Lung (tissue), 11 donors: ENCODE measurements at regions not wholly inside any gene's neighbourhood (a gene's known extent, or its start where the extent isn't known, plus 50 kb on each side); places are given as distances from the start of the nearest gene placed in this dataset.
"Not testable (repeated sequence)": the region's sequence is repeated elsewhere in the genome, so short reads cannot be mapped to it uniquely, and the experiment has no call there.

Experiments
- ATAC-seq: fragments of 200-7000 bp; cut with Tn5 transposase; one replicate; pipeline ENCODE4 v1.9.1; 2020; ENCODE audit warnings: moderate number of reproducible peaks; ENCODE audit not compliant: insufficient read depth, low FRiP score
- DNase-seq, 3 donors: peaks; one replicate each; pipeline ENCODE4 v3.0.0-alpha.2; 2013 to 2017
- H3K27ac ChIP-seq, 2 donors: one replicate each; pipeline ENCODE4 v1.5.1; 2013; ENCODE audit warnings: mild to moderate bottlenecking in 2 of 2, moderate library complexity in 2 of 2, control low read depth in 1 of 2, inconsistent platforms in 1 of 2, low read depth in 1 of 2, low read length in 1 of 2
- H3K27me3 ChIP-seq, 3 donors: one replicate each; pipeline ENCODE4 v1.5.1; 2013; ENCODE audit warnings: low read length in 2 of 3; ENCODE audit not compliant: control insufficient read depth in 3 of 3, insufficient read depth in 3 of 3
- H3K36me3 ChIP-seq, 4 donors: one replicate each; pipeline ENCODE4 v1.5.1; 2013; ENCODE audit warnings: low read length in 4 of 4, mild to moderate bottlenecking in 1 of 4, moderate library complexity in 1 of 4; ENCODE audit not compliant: control insufficient read depth in 4 of 4, insufficient read depth in 4 of 4
- H3K4me1 ChIP-seq, 5 donors: one replicate each; pipeline ENCODE4 v1.5.1; 2013; ENCODE audit warnings: low read length in 5 of 5, mild to moderate bottlenecking in 2 of 5, moderate library complexity in 1 of 5; ENCODE audit not compliant: control insufficient read depth in 5 of 5, insufficient read depth in 5 of 5
- H3K4me3 ChIP-seq: one replicate; pipeline ENCODE4 v1.5.1; 2013; ENCODE audit warnings: mild to moderate bottlenecking, control low read depth, moderate library complexity
- H3K9ac ChIP-seq, 2 donors: one replicate each; pipeline ENCODE4 v1.5.1; 2013; ENCODE audit warnings: low read length in 2 of 2, control low read depth in 1 of 2; ENCODE audit not compliant: insufficient read depth in 1 of 2
- H3K9me3 ChIP-seq, 4 donors: one replicate each; pipeline ENCODE4 v1.5.1; 2013; ENCODE audit warnings: low read length in 3 of 4, mild to moderate bottlenecking in 1 of 4, moderate library complexity in 1 of 4; ENCODE audit not compliant: control insufficient read depth in 4 of 4, insufficient read depth in 3 of 4
- WGBS, 2 donors: extraction: QIAGEN DNeasy Blood & Tissue Kit; methylation state at CpG; one replicate each; pipeline ENCODE4 v1.1.7; 2013; 5-methylcytosine and 5-hydroxymethylcytosine counted together
- TF ChIP-seq, protein P1 (sequence below): IDR thresholded peaks from 2 replicates; pipeline ENCODE4 v1.5.1; 2012; ENCODE audit warnings: mild to moderate bottlenecking; ENCODE audit errors: control extremely low read depth, extremely low read depth
- donor health status: control.
- donor health status: control.
- donor health status: Bipolar disorder and iron deficiency.
- donor health status: healthy.
- donor health status: DM: yes; HTN: yes; CAD: no.

GRCh38 chr2:58762176-58762781 is 521.2 kb upstream of the FANCL start:
- Histone ChIP-seq H3K27ac (no peak overlapping the region), H3K4me1 (no peaks in the 10 kb centered on the region), H3K27me3 (no peaks in the 10 kb centered on the region), H3K9me3 (no peaks in the 10 kb centered on the region), H3K4me3 (no peak overlapping the region), H3K36me3 (no peaks in the 10 kb centered on the region), H3K9ac (no peak overlapping the region)
- 18 to 21% methylated on average over 5 of the region's 5 CpGs for WGBS, 2 donors
- TF ChIP-seq, protein P1, sequence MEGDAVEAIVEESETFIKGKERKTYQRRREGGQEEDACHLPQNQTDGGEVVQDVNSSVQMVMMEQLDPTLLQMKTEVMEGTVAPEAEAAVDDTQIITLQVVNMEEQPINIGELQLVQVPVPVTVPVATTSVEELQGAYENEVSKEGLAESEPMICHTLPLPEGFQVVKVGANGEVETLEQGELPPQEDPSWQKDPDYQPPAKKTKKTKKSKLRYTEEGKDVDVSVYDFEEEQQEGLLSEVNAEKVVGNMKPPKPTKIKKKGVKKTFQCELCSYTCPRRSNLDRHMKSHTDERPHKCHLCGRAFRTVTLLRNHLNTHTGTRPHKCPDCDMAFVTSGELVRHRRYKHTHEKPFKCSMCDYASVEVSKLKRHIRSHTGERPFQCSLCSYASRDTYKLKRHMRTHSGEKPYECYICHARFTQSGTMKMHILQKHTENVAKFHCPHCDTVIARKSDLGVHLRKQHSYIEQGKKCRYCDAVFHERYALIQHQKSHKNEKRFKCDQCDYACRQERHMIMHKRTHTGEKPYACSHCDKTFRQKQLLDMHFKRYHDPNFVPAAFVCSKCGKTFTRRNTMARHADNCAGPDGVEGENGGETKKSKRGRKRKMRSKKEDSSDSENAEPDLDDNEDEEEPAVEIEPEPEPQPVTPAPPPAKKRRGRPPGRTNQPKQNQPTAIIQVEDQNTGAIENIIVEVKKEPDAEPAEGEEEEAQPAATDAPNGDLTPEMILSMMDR, result no peak
- ATAC-seq, result peak; percentile 60
- DNase-seq, result peak; percentile 56 to 71 (median 63)

DNA sequence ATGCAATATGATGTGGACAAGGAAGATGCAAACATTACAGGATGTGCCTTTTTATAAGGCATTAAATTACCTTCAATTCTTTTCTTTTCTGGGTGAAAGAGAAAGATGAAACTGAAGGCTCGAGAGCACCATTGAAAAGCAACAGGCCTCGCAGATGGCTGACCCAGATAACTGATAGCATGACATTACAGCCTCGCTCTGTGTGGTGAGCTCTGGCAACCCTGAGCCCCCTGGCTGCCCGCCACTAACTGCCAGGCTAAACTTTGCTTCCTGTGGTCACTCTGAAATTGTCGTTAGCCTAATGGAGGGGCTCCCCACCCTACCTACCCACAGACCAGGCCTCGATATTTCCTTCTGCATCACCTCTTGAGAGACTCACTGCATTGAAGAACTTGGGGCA is 516.8 kb upstream of the FANCL start:
- 37 to 53% methylated on average over 6 of the region's 6 CpGs for WGBS, 2 donors
- Histone ChIP-seq H3K27me3 (no peaks in the 10 kb centered on the region), H3K9ac (no peak overlapping the region), H3K4me3 (no peak overlapping the region), H3K36me3 (no peaks in the 10 kb centered on the region), H3K9me3 (peaks cover 0 to under 1% (median 0%) of the 10 kb centered on the region in 4 donors), H3K4me1 (no peaks in the 10 kb centered on the region), H3K27ac (no peak overlapping the region)
- ATAC-seq, result no peak
- TF ChIP-seq, protein P1, result no peak
- DNase-seq, result no peak

- H3K27me3 ChIP-seq, result no peaks in the 10 kb centered on the region
- no peaks in the 10 kb centered on the region for H3K36me3 ChIP-seq
- 41 to 46% methylated on average over 2 of the region's 2 CpGs for WGBS, 2 donors
- DNase-seq (no peak), ATAC-seq (no peak)
- TF ChIP-seq, protein P1, result no peak
- H3K9ac ChIP-seq, result no peak overlapping the region
- H3K4me1 ChIP-seq, result no peaks in the 10 kb centered on the region
- H3K9me3 ChIP-seq, result peaks cover 0 to 5% (median 0%) of the 10 kb centered on the region in 4 donors
- no peak overlapping the region for H3K4me3 ChIP-seq
- no peak overlapping the region for H3K27ac ChIP-seq
Observed at GRCh38 chr2:58756336-58756735, 515.2 kb upstream of the FANCL start.

- not testable (repeated sequence) for H3K9ac ChIP-seq, H3K4me3 ChIP-seq, H3K27ac ChIP-seq, H3K9me3 ChIP-seq, H3K4me1 ChIP-seq, DNase-seq, H3K27me3 ChIP-seq, ATAC-seq, H3K36me3 ChIP-seq
- 65 to 83% methylated on average over 2 of the region's 2 CpGs for WGBS, 2 donors
Observed at GRCh38 chr2:58752507-58752906, 511.4 kb upstream of the FANCL start.

GRCh38 chr2:58751676-58752075 is 510.6 kb upstream of the FANCL start:
- not testable (repeated sequence) for ATAC-seq, H3K9me3 ChIP-seq, H3K27ac ChIP-seq, H3K36me3 ChIP-seq, H3K9ac ChIP-seq, DNase-seq, H3K27me3 ChIP-seq, H3K4me1 ChIP-seq, H3K4me3 ChIP-seq
- WGBS, 2 donors, result 79 to 84% methylated on average over 3 of the region's 3 CpGs
